NCI-H146 treated with DMSO at 0.1 percent for 48 hours (cell line): ENCODE measurements at regions not wholly inside any gene's neighbourhood (a gene's known extent, or its start where the extent isn't known, plus 50 kb on each side); places are given as distances from the start of the nearest gene placed in this dataset.

Experiments
- DNase-seq: peaks from one replicate; lab custom pipeline; 2025; ENCODE audit not compliant: unreplicated experiment; lab: John Stamatoyannopoulos, UW

- DNase-seq, result no peak
These were observed 278.0 kb upstream of the SPRED2 start for GRCh38 chr2:65710356-65710755.

GRCh38 chr2:65708086-65708485 is 275.7 kb upstream of the SPRED2 start:
- no peak for DNase-seq

GRCh38 chr2:65706411-65706810 is 274.0 kb upstream of the SPRED2 start:
- DNase-seq, result no peak

DNA sequence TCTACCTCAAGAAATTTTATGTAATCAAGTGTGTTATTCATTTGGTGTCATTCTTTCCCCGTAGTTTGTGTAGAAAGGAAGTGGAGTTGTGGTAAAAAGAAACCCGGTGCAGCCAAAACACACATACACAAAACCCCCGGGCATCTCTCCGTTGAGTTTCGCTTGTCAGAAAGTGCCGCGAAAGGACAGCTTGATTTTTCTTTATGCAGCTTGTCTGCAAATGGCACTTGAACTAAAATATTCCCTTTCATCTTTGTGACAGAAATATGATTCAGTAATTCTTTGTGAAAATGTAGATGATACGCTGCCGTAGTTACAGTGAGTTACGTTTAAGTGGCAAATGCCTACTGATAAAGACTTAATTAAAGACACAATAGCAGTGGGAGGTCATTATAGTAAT is 268.8 kb upstream of the SPRED2 start:
- no peak for DNase-seq

DNA sequence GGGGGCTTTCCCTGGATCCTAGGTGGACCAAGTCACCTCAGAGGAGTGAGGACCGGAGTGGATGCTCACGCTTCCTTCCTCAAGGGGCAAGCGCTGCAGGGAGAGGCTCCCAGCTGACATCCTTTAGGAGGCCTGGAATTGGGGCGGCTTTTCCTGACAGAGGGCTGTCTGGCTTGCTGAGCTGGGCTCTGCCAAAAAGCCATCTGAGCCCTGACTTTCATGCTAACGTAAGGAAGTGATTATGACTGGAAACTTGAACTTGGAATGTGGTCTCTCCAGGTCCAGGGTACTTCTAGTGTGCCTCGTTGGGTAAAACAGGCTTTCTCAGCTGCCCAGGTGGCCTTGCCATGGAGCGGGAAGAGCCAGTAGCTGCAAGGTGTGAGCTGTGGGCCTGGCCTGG is 268.3 kb upstream of the SPRED2 start:
- DNase-seq, result no peak

GRCh38 chr2:65700004-65700651 is 267.7 kb upstream of the SPRED2 start:
- DNase-seq, result no peak

DNA sequence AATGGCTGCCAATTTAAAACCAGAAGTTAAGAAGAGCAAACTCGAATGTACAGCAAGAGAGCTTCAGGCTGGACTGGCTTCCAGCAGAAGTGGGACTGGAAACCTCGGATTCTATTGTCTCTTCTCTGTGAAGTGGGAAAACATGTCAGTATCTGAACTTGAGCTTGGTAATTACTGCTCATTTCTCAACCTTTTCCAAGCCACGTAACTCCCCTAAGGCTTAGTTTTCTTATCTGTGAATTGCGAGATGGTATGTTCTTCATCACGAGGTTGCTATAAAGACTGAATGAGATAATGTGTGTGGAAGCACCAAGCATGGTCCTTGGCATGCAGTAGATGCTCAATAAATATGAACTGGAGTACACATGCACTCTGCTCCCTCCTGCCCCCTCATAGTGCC is 259.4 kb upstream of the SPRED2 start:
- no peak for DNase-seq

DNA sequence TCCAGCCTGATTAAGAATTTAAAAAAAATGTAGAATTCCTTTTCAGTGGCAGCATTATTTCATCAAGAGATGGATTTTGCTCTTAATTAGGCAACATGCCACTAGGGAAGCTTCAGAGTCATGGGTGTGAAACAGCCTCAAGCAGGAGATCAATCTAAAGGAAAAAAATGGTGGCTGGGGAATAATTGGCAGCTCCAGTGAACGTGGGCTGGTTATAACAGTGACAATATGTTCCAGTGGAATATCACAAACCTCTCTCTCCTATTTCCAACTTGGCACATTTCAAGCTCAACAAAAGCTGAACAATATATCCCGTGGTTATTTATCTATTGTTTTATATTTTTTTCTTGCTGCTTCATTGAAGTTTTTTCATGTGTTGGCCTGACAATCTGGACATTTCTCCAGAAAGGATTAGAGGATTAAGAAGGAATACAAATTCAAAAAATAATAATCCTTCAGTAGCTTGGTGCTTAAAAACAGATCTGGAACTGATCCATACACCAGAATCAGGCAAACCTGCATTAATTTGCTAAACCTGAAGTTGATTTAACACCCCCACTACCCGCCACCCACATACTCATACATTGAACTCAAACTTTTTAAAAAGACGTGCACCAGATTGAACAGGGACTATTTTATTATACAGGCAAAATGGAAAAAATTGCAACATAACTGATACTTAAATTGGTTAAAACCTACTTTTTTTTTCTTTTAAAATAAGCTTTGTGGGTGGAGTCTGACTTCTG is 255.9 kb upstream of the SPRED2 start:
- DNase-seq, result no peak

DNA sequence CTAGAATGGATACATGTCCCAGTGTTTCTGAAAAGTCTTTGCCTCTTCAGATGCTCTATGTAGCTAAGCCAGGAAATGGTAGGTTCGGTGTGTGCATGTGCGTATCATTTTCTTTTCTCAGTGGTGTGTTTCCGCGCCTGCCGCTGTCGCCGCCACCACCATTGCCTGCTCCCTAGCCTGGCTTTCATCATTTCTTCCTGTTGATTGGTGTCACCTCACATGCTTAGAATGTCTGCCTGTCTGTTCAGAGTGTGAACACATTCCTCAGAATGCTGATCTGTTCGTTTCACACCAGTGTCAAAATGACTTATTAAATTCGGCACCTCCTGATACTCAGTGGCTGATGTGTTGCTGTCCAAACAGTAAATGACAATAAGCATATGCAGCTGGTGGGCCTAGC is 255.2 kb upstream of the SPRED2 start:
- DNase-seq, result no peak

DNA sequence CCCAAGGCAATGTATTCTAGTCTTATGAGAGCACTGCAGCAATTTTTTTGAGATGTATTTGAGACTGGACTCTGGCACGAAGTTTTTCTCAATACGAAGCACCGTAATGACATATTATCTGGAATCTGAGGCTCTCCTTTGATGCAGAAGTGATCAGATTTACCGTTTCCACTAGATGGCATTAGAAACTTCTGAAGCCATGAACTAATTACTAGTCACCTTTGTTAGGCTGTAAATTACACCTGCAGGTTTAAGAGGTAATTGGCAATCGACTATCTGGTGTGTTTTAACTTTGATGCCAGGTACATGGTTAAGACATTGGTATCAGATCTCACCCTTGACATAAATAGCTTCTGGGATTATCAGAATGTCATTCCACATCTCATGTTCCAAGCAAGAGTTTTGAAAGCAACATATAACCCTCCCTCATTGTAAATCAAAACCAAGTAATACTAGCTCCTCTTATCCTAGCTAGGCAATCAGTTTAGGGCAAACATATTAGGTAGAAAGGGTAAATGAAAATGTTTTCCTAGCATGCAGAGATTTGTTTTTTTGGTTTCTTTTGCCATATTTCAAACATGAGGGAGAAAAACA is 254.6 kb upstream of the SPRED2 start:
- DNase-seq, result peak; percentile 14

DNA sequence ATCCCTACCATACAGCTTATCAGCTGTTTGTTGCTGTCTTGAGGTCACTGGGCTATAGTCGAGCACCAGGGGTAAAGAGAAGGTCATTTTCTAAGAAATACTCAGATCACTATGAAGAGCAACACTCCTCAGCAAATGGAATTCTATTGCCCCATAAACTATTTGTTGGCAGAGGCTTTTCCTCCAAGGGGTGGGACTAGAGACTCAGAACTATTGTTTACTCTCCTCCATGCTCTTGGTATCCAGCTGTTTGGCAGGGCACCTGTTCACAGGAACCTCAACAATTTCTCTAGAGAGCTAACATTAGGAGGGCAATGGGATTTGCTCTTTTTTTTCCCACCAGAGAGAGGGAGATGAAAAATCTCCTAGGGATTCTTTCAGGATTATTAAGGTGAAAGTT is 249.1 kb upstream of the SPRED2 start:
- DNase-seq, result no peak

- DNase-seq, result no peak
These were observed 246.5 kb upstream of the SPRED2 start for GRCh38 chr2:65678779-65679391.

DNA sequence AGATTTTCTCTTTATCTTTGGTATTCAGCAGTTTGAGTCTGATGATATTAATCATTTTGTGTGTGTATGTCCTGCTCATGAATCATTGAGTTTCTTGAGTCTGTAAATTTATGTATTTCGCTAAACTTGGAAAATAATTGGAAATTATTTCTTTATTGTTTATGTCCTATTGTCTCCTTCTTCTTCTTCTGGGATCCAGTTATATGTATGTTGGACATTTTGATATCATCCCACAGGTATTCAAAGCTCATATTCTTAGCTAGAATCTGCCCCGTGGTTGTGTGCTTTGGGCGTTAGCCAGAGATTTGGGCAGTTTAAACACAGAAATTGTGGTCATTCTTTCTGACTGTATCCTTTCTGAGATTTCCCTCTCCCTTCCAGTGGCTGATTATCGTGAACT is 243.0 kb upstream of the SPRED2 start:
- DNase-seq, result no peak

GRCh38 chr2:65671670-65672242 is 239.4 kb upstream of the SPRED2 start:
- DNase-seq, result no peak

- no peak for DNase-seq
These were observed 237.2 kb upstream of the SPRED2 start for GRCh38 chr2:65669574-65669973.

DNA sequence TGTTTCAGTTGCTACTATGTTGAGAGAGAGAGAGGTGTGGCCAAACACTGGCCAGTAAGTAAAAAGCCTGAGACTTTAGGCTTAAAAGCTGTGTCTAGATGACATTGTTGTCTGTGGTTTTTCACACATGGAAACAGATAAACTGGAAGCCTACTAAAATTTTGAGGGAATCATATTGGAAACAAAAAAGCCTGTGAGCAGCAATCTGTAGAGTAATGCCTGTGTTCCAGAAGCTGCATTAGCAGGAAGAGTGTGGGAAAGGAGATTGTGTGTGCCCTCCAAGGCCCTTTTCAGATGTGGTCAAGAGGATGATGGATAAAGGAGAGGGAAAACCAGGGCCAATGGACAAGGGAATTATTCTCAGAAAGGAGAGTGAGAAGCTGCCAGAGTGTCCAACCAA is 236.3 kb upstream of the SPRED2 start:
- DNase-seq, result no peak

DNA sequence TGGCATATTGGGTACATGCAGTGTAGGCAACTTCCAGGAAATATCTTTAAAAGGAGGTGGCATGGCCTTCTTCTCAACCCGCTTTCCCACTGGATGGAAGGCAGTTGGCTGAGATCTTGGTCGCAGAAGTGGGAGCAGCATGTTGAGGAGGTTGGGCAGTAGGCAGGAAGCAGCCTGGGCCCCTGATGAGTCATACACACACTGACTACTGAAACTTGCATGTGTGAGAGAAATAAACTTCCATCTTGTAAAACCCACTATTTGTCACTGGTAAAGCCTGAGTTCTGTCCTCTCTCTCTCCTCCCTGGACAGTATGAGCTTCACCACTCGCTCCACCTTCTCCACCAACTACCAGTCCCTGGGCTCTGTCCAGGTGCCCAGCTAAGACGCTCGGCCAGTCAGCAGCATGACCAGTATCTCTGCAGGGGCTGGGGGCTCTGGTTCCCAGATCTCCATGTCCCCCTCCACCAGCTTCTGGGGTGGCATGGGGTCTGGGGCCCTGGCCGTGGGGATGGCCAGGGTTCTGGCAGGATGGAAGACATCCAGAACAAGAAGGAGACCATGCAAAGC is 233.8 kb upstream of the SPRED2 start:
- DNase-seq, result no peak

DNA sequence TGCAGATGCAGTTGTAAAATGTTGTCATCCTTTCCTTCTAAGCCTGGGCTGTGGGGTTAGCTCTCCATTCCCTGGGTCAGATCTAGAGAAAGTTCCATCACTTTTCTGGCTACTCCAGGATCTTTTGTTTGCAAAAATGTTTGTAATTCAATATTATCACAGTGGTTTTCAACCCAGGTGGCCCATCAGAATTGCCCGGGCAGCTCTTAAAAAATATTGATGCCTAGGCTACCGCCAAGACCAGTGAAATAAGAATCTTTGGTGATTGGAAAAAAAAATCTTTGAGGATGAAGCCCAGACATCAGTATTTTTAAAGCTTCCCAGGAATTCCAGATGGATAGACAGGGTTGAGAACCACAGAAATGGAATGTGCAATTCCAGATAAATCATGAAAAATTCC is 232.5 kb upstream of the SPRED2 start:
- DNase-seq, result no peak

GRCh38 chr2:65663831-65664407 is 231.5 kb upstream of the SPRED2 start:
- no peak for DNase-seq

DNA sequence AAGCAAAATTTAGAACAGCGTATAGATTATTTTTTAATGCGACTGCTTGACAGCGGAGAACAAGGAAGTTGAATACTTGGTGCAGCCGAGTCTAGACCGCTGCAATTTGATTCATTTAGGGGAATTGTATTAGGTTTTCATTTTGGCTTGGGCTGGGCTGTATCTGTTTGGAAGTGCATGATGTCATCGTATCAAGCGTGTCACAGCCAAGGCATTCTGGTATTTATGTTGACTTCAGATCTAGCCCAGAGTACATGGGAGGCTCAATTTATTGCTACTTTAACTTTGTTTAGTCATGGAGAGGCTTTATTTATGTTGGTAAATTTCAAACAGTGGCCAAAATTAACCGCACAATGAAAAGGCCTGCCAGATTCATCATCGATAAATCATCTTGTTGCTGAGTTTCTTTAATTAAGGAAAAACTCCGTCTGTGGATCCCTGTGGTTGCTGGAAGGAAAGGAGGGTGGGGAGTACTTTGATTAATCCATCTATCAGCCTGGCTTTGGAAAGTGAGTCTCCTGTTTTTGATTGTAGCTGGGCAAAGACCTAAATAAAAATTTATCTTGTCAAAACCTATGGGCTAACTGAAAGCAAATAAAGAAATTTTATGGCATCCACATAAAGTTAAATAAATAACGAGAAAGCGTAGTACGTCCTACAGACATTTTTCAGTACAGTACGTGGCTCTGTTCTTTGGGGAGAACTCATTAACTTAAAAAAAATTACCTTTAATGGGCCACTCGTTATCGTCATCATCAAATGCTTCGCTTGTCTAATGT is 230.4 kb upstream of the SPRED2 start:
- DNase-seq, result no peak
